Mammary epithelial cell (primary cell): ENCODE measurements at regions not wholly inside any gene's neighbourhood (a gene's known extent, or its start where the extent isn't known, plus 50 kb on each side); places are given as distances from the start of the nearest gene placed in this dataset.

ENCODE experiments used
- EZH2 ChIP-seq: IDR thresholded peaks from 2 replicates; pipeline ENCODE4 v1.6.1; 2012; ENCODE audit warnings: low read length, inconsistent platforms, borderline replicate concordance
- TF ChIP-seq, protein P1 (sequence below), 2 donors: IDR thresholded peaks in 1 of 2; conservative IDR thresholded peaks in 1 of 2; 2 replicates each; pipeline ENCODE4 v1.5.1; 2011 to 2012; ENCODE audit warnings: inconsistent platforms in 2 of 2, low read length in 2 of 2, mild to moderate bottlenecking in 2 of 2, control low read depth in 1 of 2, low read depth in 1 of 2; ENCODE audit not compliant: insufficient read depth in 1 of 2; ENCODE audit errors: extremely low read depth in 1 of 2

DNA sequence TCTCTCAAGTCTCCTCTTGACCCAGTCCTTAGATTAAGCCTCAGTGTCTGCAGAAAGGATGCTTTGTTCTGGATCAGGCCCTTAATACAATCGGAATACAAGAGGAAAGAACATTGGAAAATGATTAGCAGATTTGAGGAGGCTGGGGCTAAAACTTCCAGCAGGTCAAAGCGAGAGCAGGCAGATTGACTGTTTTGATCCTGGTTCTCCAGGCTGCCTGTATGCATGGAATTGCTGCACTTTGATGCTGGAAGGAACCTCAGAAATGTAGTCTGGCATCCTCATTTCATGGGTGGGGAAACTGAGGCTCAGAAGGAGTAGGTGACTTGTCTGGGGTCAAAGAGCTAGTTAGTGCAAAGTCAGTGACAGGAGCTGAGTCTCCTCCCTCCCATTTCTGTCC is 202.8 kb downstream of the EMX2 start:
- TF ChIP-seq, protein P1, sequence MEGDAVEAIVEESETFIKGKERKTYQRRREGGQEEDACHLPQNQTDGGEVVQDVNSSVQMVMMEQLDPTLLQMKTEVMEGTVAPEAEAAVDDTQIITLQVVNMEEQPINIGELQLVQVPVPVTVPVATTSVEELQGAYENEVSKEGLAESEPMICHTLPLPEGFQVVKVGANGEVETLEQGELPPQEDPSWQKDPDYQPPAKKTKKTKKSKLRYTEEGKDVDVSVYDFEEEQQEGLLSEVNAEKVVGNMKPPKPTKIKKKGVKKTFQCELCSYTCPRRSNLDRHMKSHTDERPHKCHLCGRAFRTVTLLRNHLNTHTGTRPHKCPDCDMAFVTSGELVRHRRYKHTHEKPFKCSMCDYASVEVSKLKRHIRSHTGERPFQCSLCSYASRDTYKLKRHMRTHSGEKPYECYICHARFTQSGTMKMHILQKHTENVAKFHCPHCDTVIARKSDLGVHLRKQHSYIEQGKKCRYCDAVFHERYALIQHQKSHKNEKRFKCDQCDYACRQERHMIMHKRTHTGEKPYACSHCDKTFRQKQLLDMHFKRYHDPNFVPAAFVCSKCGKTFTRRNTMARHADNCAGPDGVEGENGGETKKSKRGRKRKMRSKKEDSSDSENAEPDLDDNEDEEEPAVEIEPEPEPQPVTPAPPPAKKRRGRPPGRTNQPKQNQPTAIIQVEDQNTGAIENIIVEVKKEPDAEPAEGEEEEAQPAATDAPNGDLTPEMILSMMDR (conservative IDR thresholded peaks at IDR 0.05 in 1 of 2, IDR thresholded peaks at IDR 0.05 in 1 of 2; ENCODE audit: extremely low read depth in 1 of 2, insufficient read depth in 1 of 2, low read depth in 1 of 2, low read length in 2 of 2) = no peak
- TF ChIP-seq EZH2 = no peak
